Epithelial cell of proximal tubule (primary cell): ENCODE measurements at regions not wholly inside any gene's neighbourhood (a gene's known extent, or its start where the extent isn't known, plus 50 kb on each side); places are given as distances from the start of the nearest gene placed in this dataset.
"Not testable (repeated sequence)": the region's sequence is repeated elsewhere in the genome, so short reads cannot be mapped to it uniquely, and the experiment has no call there.

ENCODE experiments used
- DNase-seq: peaks from one replicate; pipeline ENCODE4 v3.0.0-alpha.2; 2011; ENCODE audit warnings: low read depth
- H3K4me3 ChIP-seq: 2 replicates; pipeline ENCODE4 v1.5.1; 2011; ENCODE audit warnings: low read depth, mild to moderate bottlenecking, low read length
- CTCF ChIP-seq: conservative IDR thresholded peaks from 2 replicates; pipeline ENCODE4 v1.5.1; 2012; ENCODE audit warnings: low read depth, mild to moderate bottlenecking, low read length

- H3K4me3 ChIP-seq: no peak overlapping the region
- no peak for TF ChIP-seq CTCF
- no peak for DNase-seq
Observed at GRCh38 chr17:20927308-20927977, 115.4 kb downstream of the USP22 start.

- DNase-seq: no peak
- no peak for TF ChIP-seq CTCF
- no peak overlapping the region for H3K4me3 ChIP-seq
Observed at GRCh38 chr17:20929334-20929733, 113.5 kb downstream of the USP22 start.

- no peak for TF ChIP-seq CTCF
- H3K4me3 ChIP-seq: no peak overlapping the region
- DNase-seq: no peak
Observed at GRCh38 chr17:20930081-20930760, 112.6 kb downstream of the USP22 start.

GRCh38 chr17:20933040-20933439 is 109.8 kb downstream of the USP22 start:
- DNase-seq, H3K4me3 ChIP-seq: not testable (repeated sequence)

GRCh38 chr17:20934288-20934687 is 108.5 kb downstream of the USP22 start:
- no peak overlapping the region for H3K4me3 ChIP-seq
- TF ChIP-seq CTCF: no peak
- DNase-seq: no peak

GRCh38 chr17:20935740-20936139 is 107.1 kb downstream of the USP22 start:
- no peak for TF ChIP-seq CTCF
- DNase-seq: no peak
- H3K4me3 ChIP-seq: no peak overlapping the region

- no peak for TF ChIP-seq CTCF
- no peak overlapping the region for H3K4me3 ChIP-seq
- no peak for DNase-seq
Observed at GRCh38 chr17:20938244-20938643, 104.6 kb downstream of the USP22 start.
